Renal pelvis (tissue), 1 donor: ENCODE measurements at regions not wholly inside any gene's neighbourhood (a gene's known extent, or its start where the extent isn't known, plus 50 kb on each side); places are given as distances from the start of the nearest gene placed in this dataset.
"Not testable (repeated sequence)": the region's sequence is repeated elsewhere in the genome, so short reads cannot be mapped to it uniquely, and the experiment has no call there.

Experiments used
- DNase-seq: peaks from one replicate; pipeline ENCODE4 v3.0.0-alpha.2; 2013

- not testable (repeated sequence) for DNase-seq
Measured at GRCh38 chr4:66928881-66929280, 616.4 kb downstream of the CENPC start.

GRCh38 chr4:66927937-66928336, 617.4 kb downstream of the CENPC start:
- DNase-seq, result no peak

GRCh38 chr4:66926687-66927086, 618.6 kb downstream of the CENPC start:
- DNase-seq, result no peak

GRCh38 chr4:66923081-66923865, 622.0 kb downstream of the CENPC start:
- no peak for DNase-seq

DNA sequence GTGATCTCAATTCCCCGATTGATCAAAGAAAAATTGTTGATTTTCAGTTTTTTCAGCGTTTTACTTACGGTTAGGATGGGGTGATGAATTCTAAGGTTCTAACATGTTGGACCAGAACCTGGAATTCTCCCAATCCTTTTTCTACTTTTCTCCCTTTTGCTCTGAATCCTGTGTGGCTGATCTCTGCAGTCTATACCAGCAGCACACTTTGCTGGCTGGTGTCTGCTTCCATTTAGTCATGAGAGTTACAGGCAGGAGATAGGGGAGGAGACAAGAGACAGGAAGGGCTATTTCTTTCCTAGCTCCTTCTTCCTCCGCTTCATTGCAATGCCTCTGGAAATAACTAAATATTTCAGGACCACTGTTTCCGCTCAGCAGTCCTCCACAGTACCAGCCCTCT, 623.9 kb downstream of the CENPC start:
- no peak for DNase-seq

- no peak for DNase-seq
Measured at GRCh38 chr4:66920514-66920913, 624.8 kb downstream of the CENPC start.

DNA sequence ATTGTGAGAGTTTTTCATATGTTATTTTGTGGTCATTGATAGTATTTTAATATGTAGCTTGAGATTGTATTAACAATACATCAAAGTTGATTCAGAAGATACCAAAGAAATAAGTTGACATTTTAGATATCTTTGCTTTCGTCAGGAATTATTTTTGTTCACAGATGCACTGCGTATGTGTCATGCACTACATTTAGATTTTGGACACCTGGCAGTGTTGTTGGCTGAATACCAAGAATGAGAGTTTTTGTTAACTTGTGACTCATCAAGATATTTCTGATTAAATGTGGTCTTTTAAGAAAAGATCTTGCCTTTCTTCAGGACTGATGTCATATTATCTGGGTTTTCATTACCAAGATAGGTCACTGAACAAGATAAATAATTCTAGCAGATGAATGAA, 633.4 kb downstream of the CENPC start:
- DNase-seq, result no peak

GRCh38 chr4:66906314-66906713, 639.0 kb downstream of the CENPC start:
- DNase-seq, result no peak

DNA sequence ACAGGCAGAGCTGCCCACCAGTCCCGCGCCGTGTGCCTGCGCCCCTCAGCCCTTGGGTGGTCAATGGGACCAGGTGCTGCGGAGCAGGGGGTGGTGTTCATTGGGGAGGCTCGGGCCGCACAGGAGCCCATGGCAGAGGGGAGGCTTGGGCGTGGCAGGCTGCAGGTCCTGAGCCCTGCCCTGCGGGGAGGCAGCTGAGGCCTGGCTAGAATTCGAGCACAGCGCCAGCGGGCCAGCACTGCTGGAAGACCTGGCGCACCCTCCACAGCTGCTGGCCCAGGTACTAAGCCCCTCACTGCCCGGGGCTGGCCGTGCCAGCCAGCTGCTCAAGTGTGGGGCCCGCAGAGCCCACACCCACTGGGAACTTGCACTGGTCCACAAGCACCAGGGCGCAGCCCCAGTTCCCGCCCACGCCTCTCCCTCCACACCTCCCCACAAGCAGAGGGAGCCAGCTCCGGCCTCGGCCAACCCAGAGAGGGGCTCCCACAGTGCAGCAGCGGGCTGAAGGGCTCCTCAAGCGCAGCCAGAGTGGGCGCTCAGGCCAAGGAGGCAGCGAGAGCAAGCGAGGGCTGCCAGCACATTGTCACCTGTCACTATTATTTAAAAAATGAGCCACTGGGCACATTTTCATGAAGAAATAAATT, 645.8 kb downstream of the CENPC start:
- DNase-seq, result no peak

DNA sequence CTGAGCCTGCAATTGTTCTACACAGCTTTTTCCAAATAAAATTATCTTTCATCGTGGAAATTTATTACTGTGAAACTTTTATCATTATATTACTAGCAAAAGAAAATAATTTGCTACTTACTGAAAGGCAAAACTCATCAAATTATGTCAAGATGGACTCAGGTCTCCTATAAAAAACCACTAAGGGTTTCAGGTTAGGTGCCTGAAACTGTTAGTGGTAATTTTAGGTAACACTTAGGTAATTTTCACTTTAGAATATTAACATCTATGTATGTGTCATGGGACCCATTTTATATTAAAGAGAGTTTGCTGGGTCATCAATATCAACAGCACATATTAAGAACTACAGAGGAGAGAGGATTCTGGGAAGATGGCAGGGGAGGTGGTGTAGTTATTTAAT, 651.5 kb downstream of the CENPC start:
- no peak for DNase-seq

DNA sequence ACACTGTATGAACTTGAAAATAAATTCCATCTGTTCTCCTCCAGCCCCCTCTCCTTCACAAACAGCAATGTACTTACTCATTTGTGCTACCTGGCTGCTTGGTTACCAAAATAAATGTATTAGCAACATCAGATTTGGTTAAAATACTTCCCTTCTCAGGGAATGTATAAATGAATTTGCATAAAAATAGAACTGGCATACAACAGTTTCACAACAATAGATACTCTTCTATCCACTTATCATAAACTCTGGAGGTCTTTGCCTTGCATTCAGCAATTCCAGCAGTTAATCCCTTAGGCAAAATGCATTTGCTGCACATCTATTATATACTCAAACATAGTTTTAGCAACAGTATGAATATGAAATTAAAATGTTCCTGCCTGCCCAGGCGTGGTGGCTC, 658.2 kb downstream of the CENPC start:
- no peak for DNase-seq

DNA sequence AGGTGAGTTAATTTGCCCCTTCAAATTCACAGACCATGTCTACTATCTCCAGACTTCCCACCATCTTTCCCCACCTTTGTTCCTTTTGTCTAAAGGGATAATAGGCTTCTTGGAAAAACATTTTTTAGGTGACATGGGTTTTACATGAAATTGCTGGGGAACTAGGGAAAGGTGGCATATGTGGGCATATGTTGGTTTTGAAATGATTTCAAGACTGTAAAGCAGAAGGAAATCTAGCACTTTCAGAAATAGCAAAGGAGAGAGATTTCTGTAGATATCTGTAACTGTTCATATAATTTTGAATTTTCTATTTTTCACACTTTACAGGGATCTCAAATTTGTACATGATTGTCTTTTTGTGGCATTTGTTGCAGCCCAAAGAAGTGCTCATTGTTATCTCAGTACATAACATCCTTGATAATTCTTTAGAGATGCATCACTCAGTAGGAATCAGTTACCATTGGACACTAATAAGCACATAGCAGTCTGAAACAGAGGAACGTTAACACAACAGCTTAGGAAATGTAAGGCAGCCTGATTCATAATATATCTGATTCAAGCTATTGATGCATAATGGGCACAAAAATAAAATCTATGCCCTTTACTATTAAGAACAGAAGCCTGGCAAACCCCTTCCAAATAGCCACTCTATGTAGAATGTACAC, 659.7 kb downstream of the CENPC start:
- DNase-seq, result no peak

DNA sequence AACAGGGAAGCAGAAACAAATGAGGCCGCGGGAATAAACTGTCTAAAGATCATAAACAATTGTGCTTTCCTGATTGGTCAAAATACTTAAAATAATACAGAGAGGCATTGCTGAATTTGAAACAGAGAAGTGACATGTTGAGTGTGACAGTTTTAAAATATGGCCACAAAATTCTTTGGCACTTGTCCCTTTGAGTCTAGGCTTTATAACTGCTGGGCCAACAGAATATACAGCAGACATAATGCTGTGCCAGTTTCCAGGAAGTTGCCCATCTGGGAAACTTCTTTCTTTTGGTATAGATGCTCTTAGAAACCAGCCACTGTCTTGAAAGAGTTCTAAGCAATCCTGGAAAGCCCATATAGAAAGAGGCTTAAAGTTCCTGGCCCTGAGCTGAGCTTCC, 668.4 kb downstream of the CENPC start:
- no peak for DNase-seq

DNA sequence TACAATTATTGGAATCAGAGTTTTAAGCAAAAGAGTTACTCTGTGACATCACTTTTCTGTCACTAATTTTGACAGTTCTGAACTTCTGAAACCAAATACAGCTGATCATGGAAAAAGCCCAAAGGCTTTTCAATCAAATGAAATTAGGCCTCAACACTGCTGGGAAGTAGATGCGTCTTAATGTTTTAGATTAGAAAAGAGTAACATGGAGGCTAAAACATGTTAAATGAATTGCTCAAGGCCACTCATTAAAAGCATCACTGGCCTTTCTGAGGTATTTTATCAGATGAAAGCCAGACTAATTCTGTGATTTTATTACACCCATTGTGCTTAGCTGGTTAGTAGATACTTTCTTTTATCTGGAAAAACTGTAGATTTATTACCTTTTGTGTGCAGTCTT, 672.6 kb downstream of the CENPC start:
- no peak for DNase-seq

- DNase-seq, result no peak
Measured at GRCh38 chr4:66863481-66863880, 681.8 kb downstream of the CENPC start.

DNA sequence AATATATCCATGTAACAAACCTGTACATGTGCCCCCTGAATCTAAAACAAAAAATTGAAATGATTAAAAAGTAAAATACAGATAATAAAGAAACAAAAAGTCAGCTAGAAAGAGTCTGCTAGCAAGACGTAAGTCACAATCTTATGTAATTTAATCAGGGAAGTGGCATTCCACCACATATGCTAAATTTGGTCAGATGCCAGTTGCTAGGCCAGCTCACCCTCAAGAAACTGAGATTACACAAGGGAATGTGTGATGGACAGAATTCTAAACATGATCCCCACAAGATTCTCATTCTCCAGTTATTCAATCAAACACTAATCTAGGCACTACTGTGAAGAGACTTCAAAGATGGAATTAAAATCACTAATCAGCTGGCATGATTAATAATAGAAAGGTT, 689.3 kb downstream of the CENPC start:
- DNase-seq, result no peak

- DNase-seq, result no peak
Measured at GRCh38 chr4:66853845-66854244, 691.5 kb downstream of the CENPC start.

GRCh38 chr4:66852843-66853242, 692.5 kb downstream of the CENPC start:
- no peak for DNase-seq

- DNase-seq, result no peak
Measured at GRCh38 chr4:66849596-66849995, 695.7 kb downstream of the CENPC start.

DNA sequence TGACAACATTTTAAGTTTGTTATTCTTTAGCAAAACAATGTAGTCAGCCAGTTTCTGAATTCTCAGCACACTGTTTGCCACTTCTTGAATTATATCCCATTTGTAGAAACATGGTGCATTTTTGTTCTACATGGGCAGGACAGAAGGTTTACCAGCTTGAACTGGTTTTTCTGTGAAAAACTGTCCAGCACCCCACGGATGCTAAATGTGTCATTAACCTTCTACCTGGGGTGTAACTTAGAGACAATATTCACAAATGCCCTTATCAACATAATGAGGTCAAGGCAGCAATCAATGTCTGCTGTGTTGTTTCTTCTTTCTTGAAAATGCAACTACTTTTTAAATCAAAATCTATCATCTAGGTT, 702.6 kb downstream of the CENPC start:
- DNase-seq, result no peak

- DNase-seq, result no peak
Measured at GRCh38 chr4:66842026-66842723, 703.1 kb downstream of the CENPC start.

DNA sequence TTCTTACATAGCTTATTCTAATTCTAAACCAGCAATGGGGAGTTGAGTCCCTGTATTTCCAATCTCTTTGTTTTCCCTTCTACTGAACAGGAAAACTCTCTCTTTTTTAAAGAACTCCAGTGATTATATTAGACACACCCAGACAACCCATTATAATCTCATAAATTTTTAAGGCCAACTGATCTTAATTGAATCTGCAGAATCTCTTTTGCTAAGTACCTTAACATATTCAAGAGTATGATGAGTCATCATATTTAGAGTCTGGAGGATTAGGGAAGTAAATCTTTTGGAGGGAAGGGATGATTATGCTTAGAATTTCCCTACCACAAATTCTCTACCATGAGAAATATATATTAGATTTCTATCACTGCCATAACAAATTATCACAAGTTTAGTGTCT, 705.1 kb downstream of the CENPC start:
- no peak for DNase-seq
